22Rv1 (cell line): ENCODE measurements at regions not wholly inside any gene's neighbourhood (a gene's known extent, or its start where the extent isn't known, plus 50 kb on each side); places are given as distances from the start of the nearest gene placed in this dataset.

Experiments used
- H3K27ac ChIP-seq: fragments of 450-650 bp; 2 replicates; pipeline ENCODE4 v1.5.1; 2017
- CTCF ChIP-seq: fragments of 450-650 bp; IDR thresholded peaks from 2 replicates; pipeline ENCODE4 v1.5.1; 2017; ENCODE audit warnings: mild to moderate bottlenecking
- ZFX ChIP-seq: fragments of 450-650 bp; IDR thresholded peaks from 2 replicates; pipeline ENCODE4 v1.6.1; 2017; ENCODE audit warnings: antibody characterized with exemption, borderline replicate concordance

GRCh38 chr1:99445071-99445470 lies 180.8 kb downstream of the PLPPR4 start:
- TF ChIP-seq ZFX (no peak), CTCF (no peak)
- no peak overlapping the region for H3K27ac ChIP-seq

GRCh38 chr1:99445486-99445885 lies 181.2 kb downstream of the PLPPR4 start:
- H3K27ac ChIP-seq: no peak overlapping the region
- no peak for TF ChIP-seq ZFX
- no peak for TF ChIP-seq CTCF

- TF ChIP-seq CTCF (no peak), ZFX (no peak)
These were observed 183.4 kb downstream of the PLPPR4 start for GRCh38 chr1:99447721-99448120.

GRCh38 chr1:99455760-99456159 lies 190.2 kb upstream of the PALMD start:
- TF ChIP-seq CTCF: no peak
- no peak for TF ChIP-seq ZFX
- H3K27ac ChIP-seq: no peak overlapping the region

More at GRCh38 chr1:99447721-99448120, 183.4 kb downstream of the PLPPR4 start:
- H3K27ac ChIP-seq: no peak overlapping the region

- no peak for TF ChIP-seq CTCF
- H3K27ac ChIP-seq: peak overlapping the region; percentile 71
These were observed 189.4 kb upstream of the PALMD start for GRCh38 chr1:99456536-99456935.

- TF ChIP-seq ZFX (no peak), CTCF (no peak)
- peak overlapping the region; percentile 71 for H3K27ac ChIP-seq
These were observed 188.3 kb upstream of the PALMD start for GRCh38 chr1:99457381-99458165.

- TF ChIP-seq ZFX (no peak), CTCF (no peak)
- H3K27ac ChIP-seq: no peak overlapping the region
These were observed 184.4 kb upstream of the PALMD start for GRCh38 chr1:99461499-99461898.
